ENCODE measurements at regions not wholly inside any gene's neighbourhood (a gene's known extent, or its start where the extent isn't known, plus 50 kb on each side); places are given as distances from the start of the nearest gene placed in this dataset.

DNA sequence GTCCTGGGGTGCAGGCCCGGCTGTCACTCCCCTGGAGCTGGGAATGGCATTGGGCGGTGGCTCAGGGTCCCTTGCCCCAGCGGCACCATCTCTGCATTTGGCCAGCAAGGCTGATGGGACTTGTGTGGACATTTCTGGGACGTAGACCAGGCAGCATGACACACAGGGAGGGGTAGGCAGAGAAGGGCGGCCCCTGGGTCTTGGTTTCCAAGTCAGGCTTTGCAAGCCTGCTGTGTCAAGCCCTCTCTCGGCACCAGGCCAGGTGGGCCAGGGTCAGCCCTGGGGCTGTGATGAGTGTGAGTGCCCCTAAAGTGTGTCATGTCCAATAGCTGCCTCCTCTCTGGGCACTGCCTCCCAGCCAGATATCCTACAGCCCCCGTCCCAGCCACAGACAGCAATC is 335.2 kb downstream of the SEC14L1 start:
- no peak overlapping the region for H3K4me3 ChIP-seq (ENCODE audit: low read length)
- no peaks in the 10 kb centered on the region for H4K20me1 ChIP-seq (ENCODE audit: insufficient read depth, low read length)
- H3K36me3 ChIP-seq (replicated peaks; ENCODE audit: low read depth, low read length) = no peaks in the 10 kb centered on the region
- H3K79me2 ChIP-seq (ENCODE audit: low read length) = no peaks in the 10 kb centered on the region; the same call in 1 of the 2 replicates
- H3K27me3 ChIP-seq (ENCODE audit: low read depth, low read length) = no peaks in the 10 kb centered on the region
- TF ChIP-seq EZH2phosphoT487 (IDR thresholded peaks at IDR 0.05; ENCODE audit: low read depth) = no peak
- TF ChIP-seq CTCF (IDR thresholded peaks at IDR 0.05; ENCODE audit: low read depth, low read length) = no peak
- H3K9me3 ChIP-seq (ENCODE audit: insufficient read depth, low read length) = no peaks in the 10 kb centered on the region
- H3K4me2 ChIP-seq (ENCODE audit: low read length) = no peak overlapping the region
- H3K9ac ChIP-seq (ENCODE audit: low read length) = no peak overlapping the region
- no peak overlapping the region for H2AFZ ChIP-seq (ENCODE audit: low read depth, low read length)
- peaks cover 27% of the 10 kb centered on the region for H3K4me1 ChIP-seq (ENCODE audit: low read length)
- no peak overlapping the region for H3K27ac ChIP-seq (ENCODE audit: low read length)

DNA sequence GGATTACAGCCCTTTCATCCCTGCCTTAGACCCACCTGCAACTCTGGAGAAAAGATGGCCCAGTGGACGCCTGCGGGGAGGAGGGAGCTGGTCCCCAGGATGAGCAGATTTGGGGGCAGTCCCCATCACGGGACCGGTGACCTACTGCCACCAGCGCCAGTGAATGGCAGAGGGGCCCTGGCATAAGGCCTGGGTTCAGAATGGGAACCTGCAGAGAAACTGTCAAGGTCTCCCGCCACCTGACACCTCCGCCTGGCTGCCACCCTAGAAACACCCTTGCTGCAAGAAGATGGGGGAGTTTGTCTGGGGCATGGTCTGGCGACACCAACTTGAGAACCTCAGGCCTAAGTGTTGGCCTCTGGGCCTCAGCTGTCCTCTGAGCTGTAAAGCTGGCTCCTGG is 335.7 kb downstream of the SEC14L1 start:
- no peak overlapping the region for H3K4me2 ChIP-seq (ENCODE audit: low read length)
- no peaks in the 10 kb centered on the region; the same call in 1 of the 2 replicates for H3K79me2 ChIP-seq (ENCODE audit: low read length)
- H2AFZ ChIP-seq (ENCODE audit: low read depth, low read length) = no peak overlapping the region
- H4K20me1 ChIP-seq (ENCODE audit: insufficient read depth, low read length) = no peaks in the 10 kb centered on the region
- no peak overlapping the region for H3K27ac ChIP-seq (ENCODE audit: low read length)
- no peak overlapping the region for H3K9ac ChIP-seq (ENCODE audit: low read length)
- H3K9me3 ChIP-seq (ENCODE audit: insufficient read depth, low read length) = no peaks in the 10 kb centered on the region
- H3K4me1 ChIP-seq (ENCODE audit: low read length) = peaks cover 27% of the 10 kb centered on the region
- no peak for TF ChIP-seq EZH2phosphoT487 (IDR thresholded peaks at IDR 0.05; ENCODE audit: low read depth)
- no peak for TF ChIP-seq CTCF (IDR thresholded peaks at IDR 0.05; ENCODE audit: low read depth, low read length)
- no peak overlapping the region for H3K4me3 ChIP-seq (ENCODE audit: low read length)
- no peaks in the 10 kb centered on the region for H3K27me3 ChIP-seq (ENCODE audit: low read depth, low read length)
- H3K36me3 ChIP-seq (replicated peaks; ENCODE audit: low read depth, low read length) = no peaks in the 10 kb centered on the region

GRCh38 chr17:77476931-77477805 is 336.4 kb downstream of the SEC14L1 start:
- Histone ChIP-seq H4K20me1 (ENCODE audit: insufficient read depth, low read length) (no peaks in the 10 kb centered on the region), H3K4me1 (ENCODE audit: low read length) (peaks cover 21% of the 10 kb centered on the region), H3K27me3 (ENCODE audit: low read depth, low read length) (no peaks in the 10 kb centered on the region), H3K36me3 (replicated peaks; ENCODE audit: low read depth, low read length) (no peaks in the 10 kb centered on the region), H3K4me2 (ENCODE audit: low read length) (no peak overlapping the region), H3K27ac (ENCODE audit: low read length) (no peak overlapping the region), H3K9me3 (ENCODE audit: insufficient read depth, low read length) (no peaks in the 10 kb centered on the region), H3K4me3 (ENCODE audit: low read length) (no peak overlapping the region), H3K9ac (ENCODE audit: low read length) (no peak overlapping the region), H3K79me2 (ENCODE audit: low read length) (no peaks in the 10 kb centered on the region; the same call in 1 of the 2 replicates), H2AFZ (ENCODE audit: low read depth, low read length) (no peak overlapping the region)
- TF ChIP-seq EZH2phosphoT487 (IDR thresholded peaks at IDR 0.05; ENCODE audit: low read depth) = no peak
- TF ChIP-seq CTCF (IDR thresholded peaks at IDR 0.05; ENCODE audit: low read depth, low read length) = no peak

GRCh38 chr17:77478281-77478680 is 337.5 kb downstream of the SEC14L1 start:
- no peak overlapping the region for H3K4me3 ChIP-seq (ENCODE audit: low read length)
- H3K79me2 ChIP-seq (ENCODE audit: low read length) = no peaks in the 10 kb centered on the region; the same call in 1 of the 2 replicates
- no peak overlapping the region for H2AFZ ChIP-seq (ENCODE audit: low read depth, low read length)
- H3K36me3 ChIP-seq (replicated peaks; ENCODE audit: low read depth, low read length) = no peaks in the 10 kb centered on the region
- H3K27me3 ChIP-seq (ENCODE audit: low read depth, low read length) = no peaks in the 10 kb centered on the region
- no peaks in the 10 kb centered on the region for H4K20me1 ChIP-seq (ENCODE audit: insufficient read depth, low read length)
- no peaks in the 10 kb centered on the region for H3K9me3 ChIP-seq (ENCODE audit: insufficient read depth, low read length)
- no peak overlapping the region for H3K9ac ChIP-seq (ENCODE audit: low read length)
- TF ChIP-seq EZH2phosphoT487 (IDR thresholded peaks at IDR 0.05; ENCODE audit: low read depth) (no peak), CTCF (IDR thresholded peaks at IDR 0.05; ENCODE audit: low read depth, low read length) (no peak)
- H3K4me1 ChIP-seq (ENCODE audit: low read length) = peaks cover 10% of the 10 kb centered on the region
- H3K4me2 ChIP-seq (ENCODE audit: low read length) = no peak overlapping the region
- no peak overlapping the region for H3K27ac ChIP-seq (ENCODE audit: low read length)

Data from OCI-LY3 (cell line).